ENCODE measurements at regions not wholly inside any gene's neighbourhood (a gene's known extent, or its start where the extent isn't known, plus 50 kb on each side); places are given as distances from the start of the nearest gene placed in this dataset.
"Not testable (repeated sequence)": the region's sequence is repeated elsewhere in the genome, so short reads cannot be mapped to it uniquely, and the experiment has no call there.

DNA sequence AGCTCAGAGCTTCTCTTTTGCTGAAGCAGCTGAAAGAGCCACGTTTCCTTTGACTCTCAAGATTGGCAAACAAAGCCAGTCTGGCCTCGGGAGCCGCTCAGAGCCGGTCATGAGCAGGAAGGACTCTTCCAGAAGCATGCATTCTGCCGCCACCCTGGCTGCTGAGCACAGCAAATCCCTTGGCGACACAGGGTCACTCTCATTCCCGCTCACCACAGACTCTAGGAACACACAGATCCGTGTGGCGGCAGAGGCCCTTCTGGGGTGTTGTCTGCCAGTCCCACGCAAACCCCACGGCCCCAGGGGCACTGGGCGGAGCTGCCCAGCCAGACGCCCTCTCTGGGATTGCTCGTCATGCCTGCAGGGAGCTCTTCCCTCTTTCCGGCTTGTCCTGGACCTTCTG is 157.0 kb downstream of the C16orf95 start:
- H3K4me3 ChIP-seq = no peak overlapping the region
- no peak overlapping the region for H2AFZ ChIP-seq
- H3K79me2 ChIP-seq = no peaks in the 10 kb centered on the region
- H3K36me3 ChIP-seq (replicated peaks; ENCODE audit: insufficient read depth, low read depth) = no peaks in the 10 kb centered on the region
- H3K27ac ChIP-seq = peak overlapping the region; percentile 10
- no peaks in the 10 kb centered on the region for H4K20me1 ChIP-seq (ENCODE audit: insufficient read depth, poor library complexity, severe bottlenecking)
- WGBS (ENCODE audit: low lambda C conversion rate, missing lambda C conversion rate) = 32% methylated on average over 15 of the region's 15 CpGs
- H3K9me3 ChIP-seq (ENCODE audit: low read depth) = no peaks in the 10 kb centered on the region
- H3K4me1 ChIP-seq (ENCODE audit: insufficient read depth) = no peaks in the 10 kb centered on the region
- H3K9me2 ChIP-seq (replicated peaks; ENCODE audit: insufficient read depth) = no peaks in the 10 kb centered on the region
- H3K27me3 ChIP-seq = no peaks in the 10 kb centered on the region
- no peak for TF ChIP-seq EZH2phosphoT487 (IDR thresholded peaks at IDR 0.05; ENCODE audit: low read depth, severe bottlenecking, unreplicated experiment)
- TF ChIP-seq, protein P1, sequence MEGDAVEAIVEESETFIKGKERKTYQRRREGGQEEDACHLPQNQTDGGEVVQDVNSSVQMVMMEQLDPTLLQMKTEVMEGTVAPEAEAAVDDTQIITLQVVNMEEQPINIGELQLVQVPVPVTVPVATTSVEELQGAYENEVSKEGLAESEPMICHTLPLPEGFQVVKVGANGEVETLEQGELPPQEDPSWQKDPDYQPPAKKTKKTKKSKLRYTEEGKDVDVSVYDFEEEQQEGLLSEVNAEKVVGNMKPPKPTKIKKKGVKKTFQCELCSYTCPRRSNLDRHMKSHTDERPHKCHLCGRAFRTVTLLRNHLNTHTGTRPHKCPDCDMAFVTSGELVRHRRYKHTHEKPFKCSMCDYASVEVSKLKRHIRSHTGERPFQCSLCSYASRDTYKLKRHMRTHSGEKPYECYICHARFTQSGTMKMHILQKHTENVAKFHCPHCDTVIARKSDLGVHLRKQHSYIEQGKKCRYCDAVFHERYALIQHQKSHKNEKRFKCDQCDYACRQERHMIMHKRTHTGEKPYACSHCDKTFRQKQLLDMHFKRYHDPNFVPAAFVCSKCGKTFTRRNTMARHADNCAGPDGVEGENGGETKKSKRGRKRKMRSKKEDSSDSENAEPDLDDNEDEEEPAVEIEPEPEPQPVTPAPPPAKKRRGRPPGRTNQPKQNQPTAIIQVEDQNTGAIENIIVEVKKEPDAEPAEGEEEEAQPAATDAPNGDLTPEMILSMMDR (IDR thresholded peaks at IDR 0.05; ENCODE audit: poor library complexity) = no peak
- no peak for TF ChIP-seq EZH2 (IDR thresholded peaks at IDR 0.05; ENCODE audit: borderline replicate concordance)
- DNase-seq (ENCODE audit: low spot score) = peak; percentile 50
- H3K4me2 ChIP-seq = no peak overlapping the region

DNA sequence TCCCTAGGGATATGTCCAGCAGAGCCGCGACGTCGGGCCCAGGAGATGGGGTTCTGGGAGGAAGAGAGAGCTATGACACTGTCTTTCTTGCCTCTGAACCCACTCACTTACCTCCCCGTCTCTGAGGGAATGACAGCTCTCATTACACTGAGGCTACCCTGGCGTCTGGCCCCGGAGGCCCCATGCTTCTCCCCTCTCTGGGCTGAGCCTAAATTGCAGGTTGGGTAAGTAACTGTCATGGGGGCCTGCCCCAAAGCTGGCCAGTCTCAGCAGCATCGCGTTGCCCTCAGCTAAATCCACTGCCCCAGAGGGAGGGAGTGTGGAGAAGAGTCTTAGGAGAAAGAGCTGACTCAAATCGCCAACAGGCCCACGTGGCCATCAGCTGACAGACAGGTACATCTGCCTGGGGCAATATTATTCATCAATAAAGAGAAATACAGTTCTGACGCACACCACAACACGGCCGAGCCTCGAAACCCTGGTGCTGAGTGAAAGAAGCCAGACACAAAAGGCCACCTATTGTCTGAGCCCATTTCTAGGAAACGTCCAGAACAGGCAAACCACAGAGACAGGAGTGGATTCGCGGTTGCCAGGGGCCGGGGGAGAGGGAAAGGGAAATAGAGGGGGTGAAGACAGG is 156.4 kb downstream of the C16orf95 start:
- no peak for DNase-seq (ENCODE audit: low spot score)
- Histone ChIP-seq H3K4me3 (no peak overlapping the region), H2AFZ (no peak overlapping the region), H3K36me3 (replicated peaks; ENCODE audit: insufficient read depth, low read depth) (no peaks in the 10 kb centered on the region), H4K20me1 (ENCODE audit: insufficient read depth, poor library complexity, severe bottlenecking) (no peaks in the 10 kb centered on the region), H3K4me1 (ENCODE audit: insufficient read depth) (no peaks in the 10 kb centered on the region), H3K79me2 (no peaks in the 10 kb centered on the region), H3K4me2 (no peak overlapping the region), H3K27me3 (no peaks in the 10 kb centered on the region), H3K9me3 (ENCODE audit: low read depth) (no peaks in the 10 kb centered on the region), H3K27ac (no peak overlapping the region), H3K9me2 (replicated peaks; ENCODE audit: insufficient read depth) (no peaks in the 10 kb centered on the region)
- TF ChIP-seq EZH2phosphoT487 (IDR thresholded peaks at IDR 0.05; ENCODE audit: low read depth, severe bottlenecking, unreplicated experiment) (no peak), EZH2 (IDR thresholded peaks at IDR 0.05; ENCODE audit: borderline replicate concordance) (no peak)
- TF ChIP-seq, protein P1 (IDR thresholded peaks at IDR 0.05; ENCODE audit: poor library complexity) = no peak
- 50% methylated on average over 19 of the region's 19 CpGs for WGBS (ENCODE audit: low lambda C conversion rate, missing lambda C conversion rate)

DNA sequence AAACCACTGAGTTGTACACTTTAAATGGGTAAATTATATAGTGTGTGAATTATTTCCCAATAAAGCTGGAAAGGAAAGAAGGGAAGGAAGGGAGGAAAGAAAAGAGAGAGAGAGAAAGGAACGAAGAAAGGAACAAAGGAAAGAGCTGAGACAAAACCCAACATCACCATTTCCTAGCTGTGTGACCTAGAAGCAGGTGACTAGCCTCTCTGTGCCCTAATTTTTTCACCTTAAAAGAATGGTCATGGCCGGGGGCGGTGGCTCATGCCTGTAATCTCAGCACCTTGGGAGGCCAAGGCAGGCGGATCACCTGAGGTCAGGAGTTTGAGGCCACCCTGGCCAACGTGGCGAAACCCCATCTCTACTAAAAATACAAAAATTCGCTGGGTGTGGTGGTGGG is 155.8 kb downstream of the C16orf95 start:
- not testable (repeated sequence) for H3K4me2 ChIP-seq

DNA sequence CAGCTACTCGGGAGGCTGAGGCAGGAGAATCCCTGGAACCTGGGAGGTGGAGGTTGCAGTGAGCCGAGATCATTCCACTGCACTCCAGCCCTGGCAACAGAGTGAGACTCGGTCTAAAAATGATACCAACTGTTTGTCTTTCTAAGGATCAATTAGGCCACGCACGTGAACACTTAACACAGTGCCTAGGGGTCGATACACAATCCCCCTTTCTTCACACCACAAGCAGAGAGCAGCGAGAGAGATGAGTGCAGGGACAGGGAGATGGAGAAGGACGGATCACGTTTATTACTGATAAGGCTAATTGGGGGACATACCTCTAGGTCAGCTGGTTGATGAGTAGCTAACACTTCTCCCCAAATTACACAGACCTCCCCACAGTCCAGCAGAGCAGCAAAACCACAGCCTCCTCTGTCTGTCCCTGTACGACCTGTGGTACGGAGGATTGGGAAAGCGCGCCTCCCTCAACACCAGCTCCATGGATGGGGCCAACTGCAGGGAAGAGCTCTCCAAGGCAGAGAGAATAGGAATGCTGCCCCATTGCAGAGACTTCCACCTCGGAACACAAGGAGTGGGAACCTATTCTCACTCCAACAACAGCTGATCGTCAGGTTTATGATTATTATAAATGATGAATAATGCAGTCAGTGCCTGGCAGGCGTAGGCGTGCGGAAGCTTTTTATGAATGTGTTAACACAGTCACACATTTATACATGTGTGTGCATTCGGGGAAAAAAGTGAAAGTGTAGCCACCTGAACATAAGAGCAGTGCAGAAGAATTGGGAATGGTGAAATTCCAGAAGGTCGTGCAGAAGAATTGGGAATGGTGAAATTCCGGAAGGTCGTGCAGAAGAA is 155.1 kb downstream of the C16orf95 start:
- Histone ChIP-seq H3K27me3 (no peaks in the 10 kb centered on the region), H3K79me2 (no peaks in the 10 kb centered on the region), H3K4me1 (ENCODE audit: insufficient read depth) (no peaks in the 10 kb centered on the region), H3K4me2 (no peak overlapping the region), H3K9me3 (ENCODE audit: low read depth) (no peaks in the 10 kb centered on the region), H3K27ac (no peak overlapping the region), H2AFZ (no peak overlapping the region), H3K9me2 (replicated peaks; ENCODE audit: insufficient read depth) (no peaks in the 10 kb centered on the region), H3K4me3 (no peak overlapping the region), H3K36me3 (replicated peaks; ENCODE audit: insufficient read depth, low read depth) (no peaks in the 10 kb centered on the region), H4K20me1 (ENCODE audit: insufficient read depth, poor library complexity, severe bottlenecking) (no peaks in the 10 kb centered on the region)
- WGBS (ENCODE audit: low lambda C conversion rate, missing lambda C conversion rate) = 82% methylated on average over 22 of the region's 22 CpGs
- TF ChIP-seq, protein P1 (IDR thresholded peaks at IDR 0.05; ENCODE audit: poor library complexity) = no peak
- TF ChIP-seq EZH2 (IDR thresholded peaks at IDR 0.05; ENCODE audit: borderline replicate concordance) (no peak), EZH2phosphoT487 (IDR thresholded peaks at IDR 0.05; ENCODE audit: low read depth, severe bottlenecking, unreplicated experiment) (no peak)
- no peak for DNase-seq (ENCODE audit: low spot score)

More for the DNA sequence above, 155.8 kb downstream of the C16orf95 start:
- not testable (repeated sequence) for H3K9me2 ChIP-seq (replicated peaks; ENCODE audit: insufficient read depth); H3K27ac ChIP-seq; H3K9me3 ChIP-seq (ENCODE audit: low read depth); H4K20me1 ChIP-seq (ENCODE audit: insufficient read depth, poor library complexity, severe bottlenecking); DNase-seq (ENCODE audit: low spot score); H3K4me3 ChIP-seq; H3K36me3 ChIP-seq (replicated peaks; ENCODE audit: insufficient read depth, low read depth); H3K27me3 ChIP-seq; H3K79me2 ChIP-seq; H2AFZ ChIP-seq; H3K4me1 ChIP-seq (ENCODE audit: insufficient read depth)
- WGBS (ENCODE audit: low lambda C conversion rate, missing lambda C conversion rate) = 94% methylated on average over 7 of the region's 7 CpGs

DNA sequence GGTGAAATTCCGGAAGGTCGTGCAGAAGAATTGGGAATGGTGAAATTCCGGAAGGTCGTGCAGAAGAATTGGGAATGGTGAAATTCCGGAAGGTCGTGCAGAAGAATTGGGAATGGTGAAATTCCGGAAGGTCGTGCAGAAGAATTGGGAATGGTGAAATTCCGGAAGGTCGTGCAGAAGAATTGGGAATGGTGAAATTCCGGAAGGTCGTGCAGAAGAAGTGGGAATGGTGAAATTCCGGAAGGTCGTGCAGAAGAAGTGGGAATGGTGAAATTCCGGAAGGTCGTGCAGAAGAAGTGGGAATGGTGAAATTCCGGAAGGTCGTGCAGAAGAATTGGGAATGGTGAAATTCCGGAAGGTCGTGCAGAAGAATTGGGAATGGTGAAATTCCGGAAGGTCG is 154.4 kb downstream of the C16orf95 start:
- not testable (repeated sequence) for H3K27ac ChIP-seq; H2AFZ ChIP-seq; H3K9me2 ChIP-seq (replicated peaks; ENCODE audit: insufficient read depth); H3K27me3 ChIP-seq; H3K9me3 ChIP-seq (ENCODE audit: low read depth); H4K20me1 ChIP-seq (ENCODE audit: insufficient read depth, poor library complexity, severe bottlenecking); DNase-seq (ENCODE audit: low spot score); H3K4me3 ChIP-seq; H3K79me2 ChIP-seq; H3K4me1 ChIP-seq (ENCODE audit: insufficient read depth); H3K36me3 ChIP-seq (replicated peaks; ENCODE audit: insufficient read depth, low read depth); H3K4me2 ChIP-seq
- 98% methylated on average over 4 of the region's 22 CpGs for WGBS (ENCODE audit: low lambda C conversion rate, missing lambda C conversion rate)

Data from hepatocyte (in vitro differentiated cells).